NCI-H146 treated with DMSO at 0.1 percent for 48 hours (cell line): ENCODE measurements at regions not wholly inside any gene's neighbourhood (a gene's known extent, or its start where the extent isn't known, plus 50 kb on each side); places are given as distances from the start of the nearest gene placed in this dataset.
A peak's percentile ranks its signal among the peaks of the same experiment; 100 is the strongest.

ENCODE experiments used
- DNase-seq: peaks from one replicate; lab custom pipeline; 2025; ENCODE audit not compliant: unreplicated experiment; lab: John Stamatoyannopoulos, UW

- no peak for DNase-seq
Observed at GRCh38 chr11:19478891-19479290, 233.7 kb upstream of the NAV2 start.

- DNase-seq: peak; percentile 94
Observed at GRCh38 chr11:19474954-19475721, 234.4 kb upstream of the E2F8 start.

- no peak for DNase-seq
Observed at GRCh38 chr11:19474211-19474610, 233.5 kb upstream of the E2F8 start.

- no peak for DNase-seq
Observed at GRCh38 chr11:19472679-19473078, 231.9 kb upstream of the E2F8 start.

- DNase-seq: no peak
Observed at GRCh38 chr11:19467904-19468303, 227.2 kb upstream of the E2F8 start.

- DNase-seq: no peak
Observed at GRCh38 chr11:19466314-19466713, 225.6 kb upstream of the E2F8 start.

GRCh38 chr11:19463976-19464375 lies 223.2 kb upstream of the E2F8 start:
- DNase-seq: no peak

GRCh38 chr11:19460718-19461405 lies 220.1 kb upstream of the E2F8 start:
- DNase-seq: no peak

GRCh38 chr11:19459240-19459639 lies 218.5 kb upstream of the E2F8 start:
- DNase-seq: no peak

GRCh38 chr11:19458721-19459120 lies 218.0 kb upstream of the E2F8 start:
- no peak for DNase-seq

GRCh38 chr11:19458231-19458630 lies 217.5 kb upstream of the E2F8 start:
- no peak for DNase-seq

- no peak for DNase-seq
Observed at GRCh38 chr11:19455731-19456130, 215.0 kb upstream of the E2F8 start.

GRCh38 chr11:19453651-19454257 lies 213.0 kb upstream of the E2F8 start:
- DNase-seq: no peak

- no peak for DNase-seq
Observed at GRCh38 chr11:19451609-19452008, 210.9 kb upstream of the E2F8 start.

- no peak for DNase-seq
Observed at GRCh38 chr11:19450282-19450681, 209.5 kb upstream of the E2F8 start.

- DNase-seq: no peak
Observed at GRCh38 chr11:19448651-19449050, 207.9 kb upstream of the E2F8 start.

GRCh38 chr11:19447150-19447566 lies 206.4 kb upstream of the E2F8 start:
- DNase-seq: no peak

GRCh38 chr11:19445771-19446170 lies 205.0 kb upstream of the E2F8 start:
- DNase-seq: no peak

- no peak for DNase-seq
Observed at GRCh38 chr11:19444231-19444630, 203.5 kb upstream of the E2F8 start.

- DNase-seq: no peak
Observed at GRCh38 chr11:19442554-19442910, 201.8 kb upstream of the E2F8 start.

- no peak for DNase-seq
Observed at GRCh38 chr11:19441752-19442553, 201.2 kb upstream of the E2F8 start.
